MM.1S (cell line): ENCODE measurements at regions not wholly inside any gene's neighbourhood (a gene's known extent, or its start where the extent isn't known, plus 50 kb on each side); places are given as distances from the start of the nearest gene placed in this dataset.

ENCODE experiments used
- CTCF ChIP-seq: fragments of 300-600 bp; sonication (generic); IDR thresholded peaks from 2 replicates; pipeline ENCODE4 v1.5.1; 2016; ENCODE audit warnings: antibody characterized with exemption, low read length, mixed read lengths
- EZH2 ChIP-seq: fragments of 300-600 bp; sonication (generic); optimal IDR thresholded peaks from 2 replicates; pipeline ENCODE3; 2017; ENCODE audit warnings: low read depth, mild to moderate bottlenecking, antibody characterized with exemption, low read length, mixed read lengths
- EZH2phosphoT487 ChIP-seq: fragments of 300-600 bp; sonication (generic); IDR thresholded peaks from 2 replicates; pipeline ENCODE4 v1.6.1; 2018; ENCODE audit warnings: antibody characterized with exemption, low read length

- no peak for TF ChIP-seq CTCF
- TF ChIP-seq EZH2: no peak
- no peak for TF ChIP-seq EZH2phosphoT487
These were observed 319.4 kb downstream of the KCNC2 start for GRCh38 chr12:74890237-74890599.
